GM18861 (cell line): ENCODE measurements at regions not wholly inside any gene's neighbourhood (a gene's known extent, or its start where the extent isn't known, plus 50 kb on each side); places are given as distances from the start of the nearest gene placed in this dataset.

ENCODE experiments used
- ATAC-seq: cut with Tn5 transposase; IDR thresholded peaks from one replicate; pipeline ENCODE4 v1.9.1; 2021; ENCODE audit not compliant: unreplicated experiment

DNA sequence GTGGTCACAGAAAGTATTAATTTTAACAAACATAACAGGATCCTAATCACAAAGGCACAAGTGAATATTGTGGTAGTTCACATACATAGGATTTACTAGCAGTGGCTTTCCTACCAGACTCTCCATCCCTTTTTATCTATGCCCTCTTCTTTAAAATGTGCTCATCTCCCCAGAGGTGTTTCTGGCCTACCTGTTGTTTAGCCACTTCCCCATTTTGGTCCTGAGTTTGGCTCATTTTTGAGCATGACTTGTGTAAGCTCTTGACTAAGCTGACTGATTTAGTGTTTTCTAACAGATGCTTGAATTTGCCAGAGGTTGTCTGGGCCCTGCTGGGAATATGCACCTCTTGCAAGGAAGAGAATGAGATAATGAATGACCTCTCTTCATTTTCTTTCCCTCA is 517.7 kb upstream of the CLINT1 start:
- ATAC-seq, result no peak

DNA sequence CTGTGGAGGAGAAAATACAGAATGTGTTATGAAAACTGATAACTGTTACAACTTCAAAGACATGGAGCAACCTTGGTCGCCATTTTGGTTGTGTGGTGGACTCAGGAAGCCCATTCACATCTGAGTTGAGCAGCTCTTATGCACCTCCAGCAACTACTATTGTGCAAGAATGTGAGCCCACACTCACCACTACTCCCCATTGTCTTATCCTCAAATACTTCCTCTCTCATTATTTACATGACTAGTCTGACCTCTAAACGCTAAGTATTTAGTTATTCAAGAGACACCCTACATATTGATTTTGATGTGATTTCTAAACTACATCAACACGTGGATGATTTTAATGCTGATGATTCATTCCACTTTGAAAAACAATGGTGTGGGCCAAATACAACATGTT is 516.6 kb upstream of the CLINT1 start:
- no peak for ATAC-seq

- ATAC-seq, result no peak
Measured at GRCh38 chr5:158373608-158374395, 514.9 kb upstream of the CLINT1 start.

- no peak for ATAC-seq
Measured at GRCh38 chr5:158369241-158369640, 510.3 kb upstream of the CLINT1 start.

DNA sequence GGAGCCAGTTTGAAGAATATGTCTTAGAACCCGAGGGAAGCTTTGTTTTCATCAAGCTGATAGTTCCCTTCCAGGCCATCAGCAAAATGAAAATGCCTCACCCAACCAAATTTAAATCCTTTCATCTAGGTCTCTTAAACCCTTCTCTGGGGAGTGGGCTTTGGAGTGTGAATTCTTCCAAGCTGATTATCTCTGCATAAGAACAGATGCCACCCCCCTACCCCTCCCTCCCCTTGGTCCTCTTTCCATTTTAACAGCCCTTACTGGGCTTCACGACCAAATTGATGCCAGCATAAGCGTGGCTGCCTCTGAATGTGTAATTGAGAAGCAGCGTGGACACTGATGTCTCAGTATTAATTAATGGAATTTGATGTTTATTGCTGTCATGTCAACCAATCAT is 509.7 kb upstream of the CLINT1 start:
- no peak for ATAC-seq

DNA sequence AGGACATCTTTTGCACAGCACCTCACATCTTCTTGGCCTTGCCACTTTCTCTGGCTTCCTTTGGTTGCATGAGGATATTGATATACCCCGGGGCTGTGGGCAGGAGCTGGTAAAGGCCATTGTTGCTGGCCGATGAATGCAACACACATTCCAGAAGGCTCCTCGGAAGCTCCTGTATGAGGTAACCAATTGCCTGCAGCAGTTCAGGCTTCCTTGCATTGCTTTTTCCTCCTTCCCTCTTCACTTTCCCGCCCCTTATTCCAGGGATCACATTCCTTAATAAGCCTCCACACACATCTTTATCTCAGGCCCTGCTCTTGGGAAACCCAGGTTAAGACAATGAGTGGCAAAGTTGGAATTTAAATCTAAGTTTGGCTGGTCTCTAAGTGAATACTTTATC is 505.4 kb upstream of the CLINT1 start:
- no peak for ATAC-seq

GRCh38 chr5:158354958-158355357 is 496.0 kb upstream of the CLINT1 start:
- no peak for ATAC-seq

GRCh38 chr5:158351485-158352125 is 492.7 kb upstream of the CLINT1 start:
- ATAC-seq, result no peak

DNA sequence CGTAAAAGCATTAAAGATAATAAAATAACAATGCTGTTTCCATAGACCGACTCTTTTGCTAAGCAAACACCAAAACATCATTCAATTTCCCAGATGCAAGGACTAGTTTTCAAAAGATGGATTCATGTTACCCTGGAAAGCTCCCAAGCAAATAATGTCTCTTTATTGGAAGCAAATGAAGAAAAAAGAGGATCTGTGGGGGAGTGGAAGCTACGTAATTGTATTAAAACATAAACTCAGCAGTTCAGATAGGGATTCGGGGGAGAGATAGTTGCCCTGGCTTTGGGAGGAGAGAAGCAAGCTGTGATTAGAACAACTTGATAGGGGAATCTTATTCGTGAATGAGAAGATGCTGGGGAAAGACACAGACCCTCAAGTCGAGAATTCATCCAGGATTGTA is 491.0 kb upstream of the CLINT1 start:
- no peak for ATAC-seq

GRCh38 chr5:158344376-158344775 is 485.4 kb upstream of the CLINT1 start:
- ATAC-seq, result no peak

- ATAC-seq, result no peak
Measured at GRCh38 chr5:158340608-158341007, 481.7 kb upstream of the CLINT1 start.

GRCh38 chr5:158326256-158326655 is 467.3 kb upstream of the CLINT1 start:
- no peak for ATAC-seq

- ATAC-seq, result no peak
Measured at GRCh38 chr5:158324236-158324635, 465.3 kb upstream of the CLINT1 start.

DNA sequence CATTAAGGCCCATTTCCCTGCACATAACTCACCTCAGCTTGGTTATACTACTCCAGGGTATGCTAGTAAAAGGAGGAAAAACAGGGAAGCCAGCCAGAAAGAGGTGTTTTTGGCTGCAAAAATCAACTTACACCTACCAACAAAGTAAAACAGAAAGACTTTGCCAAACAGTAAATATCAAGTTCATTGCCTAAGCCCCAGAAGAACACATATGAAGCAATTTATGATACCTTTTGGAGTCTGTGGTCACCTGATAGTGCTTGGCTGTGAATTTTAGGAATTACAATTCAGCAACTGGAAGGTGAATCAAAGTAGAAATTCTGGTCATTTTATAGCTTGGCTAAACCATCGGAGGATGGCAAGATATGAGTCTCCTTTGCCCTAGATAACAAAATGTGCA is 463.7 kb upstream of the CLINT1 start:
- no peak for ATAC-seq

DNA sequence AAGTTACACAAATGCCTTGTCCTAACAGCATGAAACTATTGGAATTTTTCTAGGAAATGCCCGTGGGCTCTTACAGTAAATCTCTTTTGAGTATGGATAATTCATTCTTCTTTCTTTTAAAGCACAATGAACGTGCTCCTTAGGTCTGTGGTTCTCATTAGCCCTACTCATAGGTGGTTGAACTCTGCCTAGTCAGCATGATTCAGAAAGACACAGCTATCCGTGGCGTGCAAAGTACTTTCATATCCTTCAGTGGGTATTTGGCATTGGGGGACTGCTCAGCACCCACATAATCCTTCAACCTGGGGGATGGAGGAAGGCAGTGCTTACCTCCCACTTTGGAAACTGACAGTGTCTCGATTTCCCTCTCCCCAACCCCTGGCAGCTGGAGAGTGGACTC is 462.0 kb upstream of the CLINT1 start:
- ATAC-seq, result no peak

- ATAC-seq, result no peak
Measured at GRCh38 chr5:158320178-158320674, 461.3 kb upstream of the CLINT1 start.

DNA sequence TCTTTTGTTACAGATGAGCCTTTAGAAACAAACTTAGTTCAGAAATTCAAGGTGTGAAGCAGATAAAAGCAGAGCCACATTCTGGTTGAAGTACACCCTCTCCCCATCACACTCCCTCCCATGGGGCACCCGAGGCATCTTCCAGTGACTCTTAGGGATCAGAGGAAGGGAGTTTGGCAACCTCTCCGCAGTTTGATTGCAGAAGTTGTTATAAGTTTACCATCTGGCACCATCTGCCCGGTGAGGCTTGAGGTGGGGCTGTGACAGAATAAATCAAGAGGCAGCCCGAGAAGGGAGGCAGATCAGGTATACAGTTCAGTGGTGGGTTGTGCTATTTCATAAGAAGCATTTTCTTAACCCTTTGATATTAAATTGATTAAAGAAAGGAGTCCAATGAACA is 458.6 kb upstream of the CLINT1 start:
- no peak for ATAC-seq

GRCh38 chr5:158313733-158314464 is 455.0 kb upstream of the CLINT1 start:
- no peak for ATAC-seq

DNA sequence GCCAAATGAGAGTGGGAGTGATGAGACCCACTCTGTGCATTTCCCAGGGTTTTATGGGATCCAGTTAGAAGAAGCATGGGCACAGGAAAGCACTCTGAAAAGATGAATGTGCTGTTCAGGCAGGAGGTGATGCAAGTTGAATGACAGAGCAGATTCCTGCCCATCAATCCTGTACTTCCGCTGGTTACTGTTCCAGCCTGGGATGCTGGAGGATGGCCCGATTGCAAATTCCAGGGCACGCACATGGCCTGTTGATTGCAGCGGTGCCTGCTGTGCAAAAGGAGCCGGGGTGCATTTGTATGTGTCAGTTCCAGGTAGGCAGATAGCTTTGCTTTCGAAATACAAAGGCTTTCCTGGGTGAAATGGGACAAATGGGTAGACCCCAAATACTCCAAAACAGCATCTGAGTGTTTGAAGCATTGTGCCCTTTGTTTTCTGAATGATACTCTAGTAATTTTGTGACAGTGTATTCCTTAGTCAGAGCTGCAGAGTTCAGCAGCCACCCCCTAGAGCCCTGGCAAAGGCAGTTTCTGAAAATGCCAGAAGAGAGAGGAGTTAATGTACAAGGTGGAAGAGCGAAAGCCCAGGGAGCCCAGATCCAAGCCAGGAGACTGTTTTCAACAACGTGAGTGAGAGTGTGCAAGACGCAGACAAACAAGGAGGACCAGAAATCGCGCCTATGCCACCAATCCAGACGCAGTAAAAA is 454.2 kb upstream of the CLINT1 start:
- no peak for ATAC-seq

DNA sequence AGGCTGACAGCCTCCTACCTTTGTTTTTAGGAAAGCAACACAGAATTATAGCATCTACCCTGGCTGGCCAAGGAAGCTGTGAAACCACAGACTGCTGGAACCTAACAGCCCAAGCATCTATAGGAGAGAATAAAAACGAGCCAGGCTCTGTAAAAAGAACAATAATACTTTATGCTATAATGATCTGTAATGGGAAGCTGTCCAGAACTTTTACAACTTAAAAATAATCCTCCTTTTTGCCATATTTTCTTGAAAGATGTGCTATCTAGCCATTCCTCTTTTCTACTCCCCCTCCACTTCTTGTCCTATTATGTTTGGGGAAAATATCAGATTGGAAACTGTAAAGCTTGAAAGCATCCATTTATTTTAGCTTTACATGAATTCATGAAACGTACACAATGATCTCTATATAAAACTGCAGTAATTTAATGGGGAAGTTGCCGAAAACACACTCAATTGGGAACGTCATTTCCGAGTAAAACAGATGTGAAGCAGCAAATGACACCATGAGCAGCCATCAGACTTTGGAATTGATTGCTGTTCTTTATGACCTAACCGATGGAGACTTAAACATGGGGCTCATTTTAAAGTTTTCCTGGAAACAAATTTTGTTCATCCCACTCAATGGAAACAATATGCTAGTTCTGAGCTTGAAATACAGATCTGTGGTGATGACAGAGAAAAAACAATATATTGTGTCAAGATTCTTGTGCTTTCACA is 450.3 kb upstream of the CLINT1 start:
- ATAC-seq, result no peak
